Prostate gland (tissue), 2 donors: ENCODE measurements at regions not wholly inside any gene's neighbourhood (a gene's known extent, or its start where the extent isn't known, plus 50 kb on each side); places are given as distances from the start of the nearest gene placed in this dataset.

Source experiments
- DNase-seq: peaks from one replicate; pipeline ENCODE4 v3.0.0-alpha.2; 2019; ENCODE audit warnings: low spot score
- H3K27ac ChIP-seq, 2 donors: fragments of 200-600 bp; sonication (generic); 2 replicates each; pipeline ENCODE4 v1.5.1; 2017 to 2019
- H3K27me3 ChIP-seq: fragments of 200-600 bp; sonication (generic); replicated peaks from 2 replicates; pipeline ENCODE4 v1.5.1; 2019; ENCODE audit not compliant: insufficient read depth
- H3K36me3 ChIP-seq, 2 donors: fragments of 200-600 bp; sonication (generic); 1 replicate in 1 of 2; 2 replicates in 1 of 2; pipeline versions ENCODE4 v1.5.1 to v1.8.1; 2017 to 2019
- H3K4me1 ChIP-seq: fragments of 200-600 bp; sonication (generic); replicated peaks from 2 replicates; pipeline ENCODE4 v1.5.1; 2019
- H3K4me3 ChIP-seq, 2 donors: fragments of 200-600 bp; sonication (generic); 2 replicates each; pipeline ENCODE4 v1.5.1; 2017 to 2019
- H3K9me3 ChIP-seq: fragments of 200-600 bp; sonication (generic); 2 replicates; pipeline ENCODE4 v1.5.1; 2017
- POLR2A ChIP-seq: fragments of 450-650 bp; IDR thresholded peaks from one replicate; pipeline ENCODE4 v1.6.1; 2016; ENCODE audit warnings: antibody characterized with exemption, mild to moderate bottlenecking
- POLR2AphosphoS5 ChIP-seq: sonication (generic); formaldehyde crosslinking; IDR thresholded peaks from one replicate; pipeline ENCODE4 v1.6.1; 2017; ENCODE audit warnings: antibody characterized with exemption
- WGBS: methylation state at CpG from one replicate; pipeline ENCODE4 v1.1.5; 2018; 5-methylcytosine and 5-hydroxymethylcytosine counted together
- intact Hi-C: fragments of 100-400 bp; cut with DNase I; formaldehyde crosslinking; loops from one replicate; pipeline ENCODE4 v1.14.2; 2022
- TF ChIP-seq, protein P1 (sequence below), 4 experiments: fragments of 200-600 bp in 2 of 4; fragments of 450-650 bp in 2 of 4; sonication (generic) in 2 of 4; IDR thresholded peaks; 1 replicate in 3 of 4; 2 replicates in 1 of 4; pipeline ENCODE4 v1.5.1; 2016 to 2019; ENCODE audit warnings: antibody characterized with exemption in 4 of 4, mild to moderate bottlenecking in 2 of 4, moderate library complexity in 2 of 4

DNA sequence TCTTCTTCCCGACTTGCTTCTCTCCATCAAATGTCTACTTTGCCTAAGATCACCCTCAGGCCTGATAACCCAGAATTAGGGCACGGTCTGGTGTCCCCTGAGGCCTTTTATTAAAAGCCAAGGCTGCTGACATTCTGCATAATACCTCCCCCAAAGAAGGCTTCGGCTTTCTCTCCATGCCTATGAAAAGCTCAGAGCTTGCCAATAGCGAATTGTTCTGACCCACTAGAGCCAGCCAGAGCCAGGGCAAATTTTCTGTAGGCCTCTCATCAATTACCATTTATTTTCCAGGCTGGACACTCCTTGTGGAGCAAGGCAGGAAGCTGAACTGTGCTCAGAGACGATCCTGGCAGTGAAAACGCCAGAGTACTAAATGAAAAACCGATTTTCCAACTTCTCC, 64.3 kb upstream of the ADRB1 start:
- intact Hi-C loops: no loop called here
- Histone ChIP-seq H3K4me1 (peaks cover 4% of the 10 kb centered on the region), H3K9me3 (no peaks in the 10 kb centered on the region), H3K27ac (peak overlapping the region in 1 of 2 donors; percentile 18), H3K27me3 (no peaks in the 10 kb centered on the region), H3K4me3 (no peak overlapping the region), H3K36me3 (no peaks in the 10 kb centered on the region)
- 83% methylated on average over 7 of the region's 7 CpGs for WGBS
- no peak for DNase-seq
- TF ChIP-seq, protein P1, sequence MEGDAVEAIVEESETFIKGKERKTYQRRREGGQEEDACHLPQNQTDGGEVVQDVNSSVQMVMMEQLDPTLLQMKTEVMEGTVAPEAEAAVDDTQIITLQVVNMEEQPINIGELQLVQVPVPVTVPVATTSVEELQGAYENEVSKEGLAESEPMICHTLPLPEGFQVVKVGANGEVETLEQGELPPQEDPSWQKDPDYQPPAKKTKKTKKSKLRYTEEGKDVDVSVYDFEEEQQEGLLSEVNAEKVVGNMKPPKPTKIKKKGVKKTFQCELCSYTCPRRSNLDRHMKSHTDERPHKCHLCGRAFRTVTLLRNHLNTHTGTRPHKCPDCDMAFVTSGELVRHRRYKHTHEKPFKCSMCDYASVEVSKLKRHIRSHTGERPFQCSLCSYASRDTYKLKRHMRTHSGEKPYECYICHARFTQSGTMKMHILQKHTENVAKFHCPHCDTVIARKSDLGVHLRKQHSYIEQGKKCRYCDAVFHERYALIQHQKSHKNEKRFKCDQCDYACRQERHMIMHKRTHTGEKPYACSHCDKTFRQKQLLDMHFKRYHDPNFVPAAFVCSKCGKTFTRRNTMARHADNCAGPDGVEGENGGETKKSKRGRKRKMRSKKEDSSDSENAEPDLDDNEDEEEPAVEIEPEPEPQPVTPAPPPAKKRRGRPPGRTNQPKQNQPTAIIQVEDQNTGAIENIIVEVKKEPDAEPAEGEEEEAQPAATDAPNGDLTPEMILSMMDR (IDR thresholded peaks at IDR 0.05): no peak
- TF ChIP-seq POLR2A (no peak), POLR2AphosphoS5 (no peak)

DNA sequence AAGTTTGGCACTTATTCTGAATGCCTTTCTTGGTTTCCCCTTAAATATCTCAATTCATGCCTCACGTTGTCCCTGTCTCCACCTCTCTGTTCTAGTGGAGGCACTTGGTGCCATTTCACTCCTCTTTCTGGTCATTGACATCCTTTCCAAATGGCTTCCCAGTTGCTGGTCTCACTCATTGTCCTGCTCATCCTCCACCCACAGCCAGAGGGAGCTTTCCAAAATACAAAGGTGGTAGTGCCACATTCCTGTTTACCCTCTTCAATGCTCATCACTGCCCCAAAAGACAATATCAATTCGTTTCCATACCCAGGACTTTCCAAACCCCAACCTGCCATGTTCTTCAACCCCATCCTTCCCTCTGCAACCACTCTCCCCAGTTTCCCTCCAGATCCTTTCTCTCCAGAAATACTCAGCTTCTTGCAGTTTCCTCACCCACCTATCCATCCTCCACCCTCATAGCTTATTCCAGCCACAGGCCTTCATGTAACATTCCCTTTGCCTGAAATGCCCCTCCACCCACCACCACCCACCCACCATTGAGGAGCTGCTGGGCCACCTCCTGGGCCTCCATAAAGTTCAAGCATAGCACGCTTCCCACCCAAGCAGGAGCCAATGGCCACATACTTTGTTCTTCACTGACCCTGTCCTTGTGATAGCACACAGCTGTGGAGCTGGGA, 63.1 kb upstream of the ADRB1 start:
- 80% methylated on average over 3 of the region's 3 CpGs for WGBS
- TF ChIP-seq, protein P1 (IDR thresholded peaks at IDR 0.05): peak in 1 of 4 experiments; percentile 7
- no peak for TF ChIP-seq POLR2A
- H3K9me3 ChIP-seq: no peaks in the 10 kb centered on the region
- H3K27me3 ChIP-seq: no peaks in the 10 kb centered on the region
- no peak overlapping the region for H3K4me3 ChIP-seq
- H3K27ac ChIP-seq: no peak overlapping the region
- peaks cover 4% of the 10 kb centered on the region for H3K4me1 ChIP-seq
- no peaks in the 10 kb centered on the region for H3K36me3 ChIP-seq
- no peak for DNase-seq
- intact Hi-C loops: no loop called here

DNA sequence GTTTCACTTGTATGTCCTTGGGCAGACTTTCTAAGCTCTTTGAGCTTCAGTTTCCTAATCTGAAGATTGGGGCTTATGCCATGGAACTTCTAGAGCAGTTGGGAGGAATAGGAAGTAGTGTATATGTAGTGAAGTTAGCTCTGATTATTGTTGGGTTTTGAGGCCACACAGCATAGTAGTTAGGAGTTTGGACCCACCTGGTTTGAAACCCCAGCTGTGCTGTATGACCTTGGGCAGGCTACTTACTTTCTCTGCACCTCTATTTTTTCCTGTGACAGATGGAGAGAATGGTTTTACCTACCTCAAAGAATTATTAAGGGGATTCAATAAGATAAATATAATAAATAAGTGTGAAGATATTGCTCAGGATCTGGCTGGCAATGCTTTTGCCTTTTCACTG, 61.4 kb upstream of the ADRB1 start:
- H3K4me3 ChIP-seq: no peak overlapping the region
- H3K27me3 ChIP-seq: no peaks in the 10 kb centered on the region
- H3K9me3 ChIP-seq: no peaks in the 10 kb centered on the region
- TF ChIP-seq, protein P1 (IDR thresholded peaks at IDR 0.05): no peak
- H3K4me1 ChIP-seq: peaks cover 4% of the 10 kb centered on the region
- peak overlapping the region; percentile 41 to 43 for H3K27ac ChIP-seq
- no peaks in the 10 kb centered on the region for H3K36me3 ChIP-seq
- no peak for DNase-seq
- intact Hi-C loops: no loop called here

DNA sequence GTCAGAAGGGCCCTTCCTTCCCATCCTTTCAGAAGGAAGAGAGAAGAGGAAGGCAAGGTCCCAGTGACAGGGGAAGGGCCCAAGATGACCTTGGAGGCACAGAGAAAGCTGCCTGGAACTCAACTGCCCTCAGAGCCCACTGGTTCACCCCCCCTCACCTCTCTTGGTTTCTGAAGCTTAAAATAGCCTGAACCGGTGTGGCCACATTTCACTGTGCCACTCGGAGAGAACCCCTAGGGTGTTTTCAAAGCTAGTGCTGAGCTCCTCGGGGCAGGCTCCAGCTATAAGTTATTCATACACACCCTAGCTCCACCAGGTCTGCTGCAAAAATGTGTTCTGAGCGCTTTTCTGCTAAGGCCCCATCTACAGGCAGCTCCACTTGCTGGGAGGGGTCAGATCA, 60.9 kb upstream of the ADRB1 start:
- Histone ChIP-seq H3K4me1 (peaks cover 4% of the 10 kb centered on the region), H3K27ac (peak overlapping the region; percentile 41 to 43), H3K27me3 (no peaks in the 10 kb centered on the region), H3K4me3 (no peak overlapping the region), H3K9me3 (no peaks in the 10 kb centered on the region), H3K36me3 (no peaks in the 10 kb centered on the region)
- TF ChIP-seq, protein P1 (IDR thresholded peaks at IDR 0.05): no peak
- TF ChIP-seq POLR2AphosphoS5: peak; percentile 67
- intact Hi-C loops: no loop called here
- peak; percentile 73 for DNase-seq
- WGBS: 22% methylated on average over 4 of the region's 4 CpGs

DNA sequence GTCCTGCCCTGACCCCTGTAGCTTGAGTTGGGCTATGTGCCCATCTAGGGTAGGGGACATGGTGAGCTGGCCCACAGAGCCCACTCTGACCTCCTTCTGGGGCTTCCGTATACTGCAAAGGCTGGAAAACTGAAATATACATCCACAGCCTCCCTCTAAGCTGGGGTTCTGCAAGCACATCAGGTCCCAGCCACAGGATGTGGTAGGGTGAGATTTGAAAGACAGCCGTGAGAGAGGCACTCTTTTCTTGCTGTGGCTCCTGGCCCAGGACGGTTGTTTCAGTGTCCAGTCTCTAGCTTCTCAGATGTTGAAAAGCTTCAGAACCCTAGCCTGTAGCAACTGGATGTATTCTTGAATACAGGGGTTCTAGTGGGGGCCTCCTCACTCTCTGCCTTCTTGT, 60.1 kb upstream of the ADRB1 start:
- DNase-seq: no peak
- H3K4me1 ChIP-seq: peaks cover 4% of the 10 kb centered on the region
- no peak overlapping the region for H3K27ac ChIP-seq
- intact Hi-C loops: no loop called here
- no peak overlapping the region for H3K4me3 ChIP-seq
- WGBS: 94% methylated on average over 3 of the region's 3 CpGs
- TF ChIP-seq POLR2A (no peak), POLR2AphosphoS5 (no peak)
- TF ChIP-seq, protein P1 (IDR thresholded peaks at IDR 0.05): no peak
- no peaks in the 10 kb centered on the region for H3K36me3 ChIP-seq
- H3K27me3 ChIP-seq: no peaks in the 10 kb centered on the region
- H3K9me3 ChIP-seq: no peaks in the 10 kb centered on the region
